Dermis blood vessel endothelial cell (primary cell): ENCODE measurements at regions not wholly inside any gene's neighbourhood (a gene's known extent, or its start where the extent isn't known, plus 50 kb on each side); places are given as distances from the start of the nearest gene placed in this dataset.
"Not testable (repeated sequence)": the region's sequence is repeated elsewhere in the genome, so short reads cannot be mapped to it uniquely, and the experiment has no call there.

Experiments used
- DNase-seq: peaks from one replicate; pipeline ENCODE4 v3.0.0; 2010

DNA sequence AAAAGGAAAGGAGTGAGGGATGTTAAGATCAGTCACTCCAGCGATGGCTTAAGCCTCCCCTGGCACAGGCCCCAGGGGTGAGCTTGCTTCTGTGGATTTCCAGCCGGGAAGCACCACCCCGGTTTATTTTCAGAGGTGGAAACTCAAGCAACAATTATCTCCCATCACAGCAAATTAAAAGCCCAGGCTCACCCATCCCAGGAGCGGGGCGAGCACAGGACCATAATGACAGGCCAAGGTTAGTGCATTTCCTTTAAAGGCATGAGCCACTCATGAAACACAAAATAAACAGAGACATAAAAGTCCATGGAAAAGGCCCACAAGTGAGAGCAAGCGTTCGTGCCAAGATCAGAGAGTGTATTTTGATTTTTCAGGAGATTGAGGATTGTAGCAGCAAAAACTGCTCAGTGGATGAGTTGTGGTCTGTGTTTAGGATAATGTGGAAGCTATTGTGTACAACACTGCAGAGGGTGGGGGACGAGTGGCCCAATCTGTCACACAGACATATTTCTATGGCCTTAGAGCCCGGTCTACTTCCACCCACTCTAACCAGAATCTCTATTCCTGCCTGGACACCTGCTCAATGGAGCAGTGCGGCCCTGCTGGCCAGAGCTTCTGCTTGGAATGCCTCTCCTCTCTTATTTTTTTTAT, 111.4 kb upstream of the CDC42EP3 start:
- no peak for DNase-seq

DNA sequence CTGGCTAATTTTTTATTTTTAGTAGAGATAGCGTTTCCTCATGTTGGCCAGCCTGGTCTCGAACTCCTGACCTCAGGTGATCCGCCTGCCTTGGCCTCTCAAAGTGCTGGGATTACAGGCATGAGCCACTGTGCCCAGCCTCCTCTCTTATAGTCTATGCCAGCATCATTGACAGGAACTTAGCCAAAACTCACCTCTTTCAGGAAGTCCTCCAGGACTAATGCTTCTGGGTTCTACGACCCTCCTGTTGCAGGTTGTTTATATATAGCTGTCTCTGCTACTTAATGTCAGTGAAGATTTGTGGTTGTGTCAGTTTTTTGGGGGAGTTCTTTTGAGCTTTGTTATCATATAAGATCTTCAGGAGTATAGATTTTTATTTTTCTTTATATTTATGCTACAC, 112.1 kb upstream of the CDC42EP3 start:
- no peak for DNase-seq

DNA sequence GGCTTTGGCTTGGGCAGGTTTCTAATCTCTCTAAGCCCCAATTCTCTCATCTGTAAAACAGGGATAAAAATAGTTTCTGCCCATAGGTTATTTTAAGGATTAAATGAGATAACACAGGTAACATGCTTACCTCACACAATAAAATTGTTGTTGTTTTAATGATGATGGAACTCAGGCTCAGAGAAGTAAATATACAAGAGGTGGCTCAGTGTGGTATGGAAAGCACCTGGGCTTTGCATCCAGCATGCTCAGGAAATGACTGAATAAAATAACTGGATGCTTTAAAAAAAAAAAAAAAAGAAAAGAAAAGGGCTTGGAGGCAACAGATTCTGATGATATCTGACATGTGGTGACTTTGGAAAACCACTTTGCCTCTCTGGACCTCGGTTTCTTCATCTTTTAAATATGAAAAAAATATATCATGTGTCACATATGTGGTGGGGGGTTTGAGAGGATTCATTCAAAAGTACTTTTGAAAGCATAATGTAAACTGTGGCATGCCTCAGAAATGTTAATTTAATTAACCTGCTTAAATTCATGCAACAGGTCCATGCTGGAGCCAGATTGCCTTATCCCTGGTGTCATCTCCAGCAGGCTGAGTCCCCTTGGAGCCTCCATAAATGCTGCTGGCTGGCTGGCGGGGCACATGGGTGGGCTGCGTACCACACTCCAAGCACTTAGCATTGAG, 112.8 kb upstream of the CDC42EP3 start:
- peak; percentile 26 for DNase-seq

DNA sequence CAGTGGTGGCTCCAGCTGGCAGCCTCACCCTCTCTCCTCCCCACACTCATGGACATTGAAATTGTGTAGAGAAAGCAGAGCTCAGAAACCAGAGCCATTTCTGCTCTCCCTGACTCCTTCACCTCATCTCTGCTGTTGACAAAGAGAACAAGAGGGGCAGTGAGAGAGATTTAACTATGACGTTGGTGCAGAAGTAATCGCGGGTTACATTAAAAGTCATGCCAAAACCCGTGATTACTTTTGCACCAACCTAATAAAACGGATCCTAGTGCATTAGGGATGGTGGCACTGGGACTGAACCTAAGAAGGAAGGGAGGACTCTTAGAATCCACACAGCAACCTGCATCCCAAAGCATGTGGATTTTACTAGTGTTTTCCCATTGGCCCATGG, 113.3 kb upstream of the CDC42EP3 start:
- no peak for DNase-seq

DNA sequence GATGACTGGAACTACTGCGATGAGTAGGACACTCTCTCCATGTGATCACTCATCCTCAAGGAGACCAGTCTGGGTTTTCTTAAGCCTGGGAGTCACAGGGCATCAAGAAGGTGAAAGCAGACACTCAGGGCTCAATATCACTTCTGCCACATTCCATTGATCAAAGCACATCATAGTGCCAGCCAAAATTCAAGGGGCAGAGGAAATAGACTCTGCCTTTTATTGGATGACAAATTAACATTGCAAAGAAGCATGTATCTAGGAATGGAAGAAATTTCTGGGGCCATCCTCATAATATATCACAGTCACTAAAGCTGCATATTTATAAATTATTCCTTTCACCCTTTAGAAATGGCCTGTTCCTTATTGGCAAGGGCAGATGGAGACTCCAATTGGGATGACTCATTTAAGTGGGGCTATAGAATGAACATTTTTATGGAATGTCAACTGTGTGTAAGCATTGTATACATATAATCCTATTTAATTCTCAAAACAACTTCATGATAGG, 114.8 kb upstream of the CDC42EP3 start:
- DNase-seq, result no peak

DNA sequence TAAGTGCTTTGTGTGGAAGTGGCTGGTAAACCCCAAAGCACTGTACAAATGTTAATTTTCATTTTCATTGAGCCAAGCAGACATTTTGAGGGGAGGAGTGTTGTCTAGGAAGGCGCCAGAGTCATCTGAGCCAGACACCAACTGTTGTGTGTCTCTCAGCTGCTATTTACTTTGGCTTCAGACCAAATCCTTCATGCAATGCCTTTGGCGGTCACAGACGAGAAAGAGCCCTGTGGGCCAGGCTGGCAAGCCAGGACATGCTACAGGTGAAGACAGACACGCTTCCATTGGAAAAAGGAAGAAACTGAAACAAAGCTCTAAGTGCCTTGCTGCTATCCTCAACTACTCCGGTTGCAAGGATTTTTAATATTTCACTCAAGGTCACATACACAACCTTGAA, 115.4 kb upstream of the CDC42EP3 start:
- DNase-seq, result peak; percentile 32

DNA sequence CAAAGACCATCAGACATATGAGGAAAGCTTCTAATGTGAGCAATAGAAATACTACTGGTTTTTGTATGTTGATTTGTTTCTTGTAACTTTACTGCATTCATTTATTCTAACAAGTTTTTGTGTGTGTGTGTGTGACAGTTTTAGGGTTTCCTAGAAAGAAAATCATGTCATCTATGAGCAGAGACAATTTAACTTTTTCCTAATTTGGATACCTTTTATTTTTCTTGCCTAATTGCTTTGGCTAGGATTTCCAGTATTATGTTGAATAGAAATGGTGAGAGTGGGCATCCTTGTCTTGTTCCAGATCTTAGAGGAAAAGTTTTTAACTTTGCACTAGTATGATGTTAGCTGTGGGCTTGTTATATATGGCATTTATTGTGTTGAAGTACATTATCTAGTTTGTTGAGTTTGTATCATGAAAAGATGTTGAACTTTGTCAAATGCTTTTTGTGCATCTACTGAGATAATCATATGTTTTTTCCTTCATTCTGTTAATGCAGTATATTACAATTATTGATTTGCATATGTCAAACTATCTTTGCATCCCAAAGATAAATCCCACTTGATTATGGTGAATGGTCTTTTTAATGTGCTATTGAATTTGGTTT, 117.3 kb upstream of the CDC42EP3 start:
- no peak for DNase-seq

DNA sequence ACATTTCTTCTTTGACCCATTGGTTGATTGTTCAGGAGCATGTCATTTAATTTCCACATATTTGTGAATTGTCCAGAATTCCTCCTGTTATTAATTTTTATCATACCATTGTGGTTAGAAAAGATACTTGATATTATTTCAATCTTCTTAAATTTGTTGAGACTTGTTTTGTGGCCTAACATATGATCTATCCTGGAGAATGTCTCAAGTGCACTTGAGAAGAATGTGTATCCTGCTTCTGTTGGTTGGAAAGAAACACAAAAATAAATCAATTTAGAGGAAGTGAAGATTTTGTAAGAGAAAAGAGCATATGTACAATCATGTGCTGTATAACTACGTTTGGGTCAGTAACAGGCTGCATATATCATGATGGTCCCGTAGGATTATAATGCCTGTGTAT, 118.6 kb upstream of the CDC42EP3 start:
- DNase-seq, result no peak

DNA sequence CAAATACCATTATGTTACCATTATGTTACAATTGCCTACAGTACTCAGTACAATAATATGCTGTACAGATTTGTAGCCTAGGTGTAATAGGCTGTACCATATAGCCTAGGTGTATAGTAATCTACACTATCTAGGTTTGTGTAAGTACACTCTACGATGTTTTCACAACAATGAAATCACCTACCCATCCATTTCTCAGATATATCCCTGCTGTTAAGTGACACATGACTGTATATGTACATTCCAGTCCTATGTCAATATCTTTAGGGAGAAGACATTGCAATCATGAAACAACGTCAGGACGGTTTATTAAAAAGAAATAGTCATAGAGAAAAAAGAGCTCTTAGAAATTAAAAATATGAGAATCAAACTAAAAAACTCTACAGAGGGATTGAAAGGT, 119.0 kb upstream of the CDC42EP3 start:
- no peak for DNase-seq

DNA sequence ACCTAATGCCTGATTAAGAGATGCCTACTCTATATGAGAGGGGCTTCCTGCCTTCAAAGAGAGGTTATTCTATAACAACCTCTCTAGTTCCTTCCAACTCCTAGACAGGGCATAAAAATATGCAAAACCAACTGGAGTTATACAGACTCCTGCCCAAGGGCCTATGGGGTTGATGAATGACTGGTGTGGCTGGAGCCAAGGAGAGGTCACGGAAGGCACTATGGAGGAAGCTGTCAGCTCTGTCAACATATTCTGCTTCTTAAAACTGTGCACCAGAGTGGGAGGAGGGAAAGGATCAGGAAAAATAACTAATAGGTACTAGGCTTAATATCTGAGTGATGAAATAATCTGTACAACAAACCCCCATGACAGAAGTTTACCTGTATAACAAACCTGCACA, 120.9 kb upstream of the CDC42EP3 start:
- DNase-seq, result no peak

DNA sequence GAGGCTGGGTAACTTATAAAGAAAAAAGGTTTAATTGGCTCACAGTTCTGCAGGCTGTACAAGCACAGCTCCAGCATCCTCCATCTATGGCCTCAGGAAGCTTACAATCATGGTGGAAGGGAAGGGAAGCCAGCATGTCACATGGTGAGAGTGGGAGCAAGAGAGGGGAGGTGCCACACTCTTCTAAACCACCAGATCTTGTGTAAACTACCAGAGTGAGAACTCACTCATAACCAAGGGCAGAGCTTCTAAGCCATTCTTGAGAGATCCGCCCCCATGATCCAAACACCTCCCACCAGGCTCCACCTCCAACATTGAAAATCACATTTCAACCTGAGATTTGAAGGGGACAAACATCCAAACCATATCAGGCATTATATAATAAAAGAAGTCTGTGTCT, 121.6 kb upstream of the CDC42EP3 start:
- no peak for DNase-seq

DNA sequence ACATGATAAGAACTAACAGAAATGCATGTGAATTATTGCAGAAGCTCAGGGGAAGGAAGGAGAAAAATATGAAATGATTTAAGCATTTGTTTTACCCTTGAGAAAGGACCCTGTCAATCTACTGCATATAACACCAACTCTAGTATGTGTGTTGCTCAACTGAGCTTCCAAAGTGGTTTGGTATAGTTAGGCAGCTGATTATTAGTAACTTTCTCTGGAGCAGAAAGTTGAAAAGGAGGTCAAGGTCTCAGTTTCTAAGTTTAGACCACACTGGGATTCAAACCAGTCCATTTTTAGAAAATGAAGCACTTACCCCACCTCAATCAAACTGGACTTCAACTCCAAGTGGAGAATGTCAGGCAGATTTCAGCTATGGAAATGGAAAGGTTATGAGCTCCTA, 123.3 kb upstream of the CDC42EP3 start:
- DNase-seq, result no peak

DNA sequence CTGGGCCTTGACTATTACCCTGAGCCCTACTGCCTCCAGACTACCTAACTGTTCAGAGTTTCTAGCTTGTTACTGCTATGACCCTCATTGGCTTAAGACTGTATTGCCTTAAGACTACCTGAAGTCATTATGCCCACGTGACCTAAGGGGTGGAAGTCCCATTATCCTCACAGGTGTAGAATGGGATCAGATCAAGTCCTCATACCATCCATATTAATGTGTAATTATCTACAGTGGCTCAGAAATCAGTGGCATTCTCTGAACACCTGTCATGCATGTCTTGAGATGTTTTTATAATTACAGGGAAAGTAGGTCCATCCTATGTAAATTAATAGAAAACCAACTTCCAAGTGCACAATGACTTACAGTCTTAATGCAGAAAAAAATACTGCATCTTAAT, 124.0 kb upstream of the CDC42EP3 start:
- DNase-seq, result no peak

DNA sequence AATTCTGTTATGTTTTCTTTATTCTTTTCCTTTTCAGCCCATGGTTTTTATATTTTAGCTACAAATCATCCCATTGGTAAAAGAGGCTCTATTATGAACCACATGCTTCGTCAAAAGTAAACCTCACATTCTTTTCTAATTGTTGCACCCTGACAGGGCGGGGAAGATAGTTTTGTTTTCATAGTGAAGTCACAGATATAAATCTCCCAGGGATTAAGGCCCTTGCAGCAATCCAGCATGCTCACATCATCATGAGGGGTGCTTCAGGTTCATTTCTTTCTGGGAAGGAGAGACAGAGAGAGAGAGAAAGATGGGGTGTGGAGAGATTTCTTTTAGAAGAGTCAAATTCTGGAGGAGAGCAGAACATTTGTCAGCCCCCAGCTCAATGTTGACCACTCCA, 124.5 kb upstream of the CDC42EP3 start:
- DNase-seq, result no peak

DNA sequence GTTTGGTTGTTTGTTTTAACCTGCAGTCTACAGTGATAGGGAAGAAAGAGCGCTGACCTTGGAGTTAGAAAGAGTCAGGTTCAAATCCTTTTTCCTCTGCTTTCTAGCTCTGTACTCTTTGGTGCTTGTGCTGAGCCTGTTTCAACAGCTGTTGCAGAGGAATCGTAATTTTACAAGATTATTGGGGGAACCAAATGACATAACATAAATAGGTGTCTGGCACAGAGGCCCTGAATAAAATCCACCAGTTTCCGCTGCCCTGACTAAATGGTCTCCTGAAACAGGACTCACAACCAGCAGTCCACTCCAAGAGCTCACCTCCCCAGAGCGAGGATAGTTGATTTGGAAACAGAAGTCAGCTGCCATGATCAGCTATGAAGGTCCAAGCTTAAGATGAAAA, 125.0 kb upstream of the CDC42EP3 start:
- DNase-seq, result no peak

DNA sequence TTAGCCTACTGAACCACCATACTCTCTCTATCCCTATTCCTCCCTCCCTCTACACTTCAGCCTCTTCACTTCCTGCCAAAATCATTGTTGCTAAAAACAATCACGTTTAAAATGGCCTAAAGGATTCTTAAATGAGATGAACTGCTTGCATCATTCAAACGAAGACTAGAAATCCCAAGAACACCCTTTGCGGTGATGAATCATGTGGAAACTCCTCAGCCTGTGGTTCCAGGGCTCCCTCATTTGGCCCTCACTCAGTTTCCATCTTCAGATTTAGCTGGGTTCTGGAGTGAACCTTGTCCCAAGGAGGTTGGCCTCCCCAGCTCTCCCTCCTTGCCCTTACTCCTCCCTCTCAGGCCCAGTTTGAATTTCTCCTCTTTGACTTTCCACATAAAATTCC, 125.6 kb upstream of the CDC42EP3 start:
- DNase-seq, result no peak

DNA sequence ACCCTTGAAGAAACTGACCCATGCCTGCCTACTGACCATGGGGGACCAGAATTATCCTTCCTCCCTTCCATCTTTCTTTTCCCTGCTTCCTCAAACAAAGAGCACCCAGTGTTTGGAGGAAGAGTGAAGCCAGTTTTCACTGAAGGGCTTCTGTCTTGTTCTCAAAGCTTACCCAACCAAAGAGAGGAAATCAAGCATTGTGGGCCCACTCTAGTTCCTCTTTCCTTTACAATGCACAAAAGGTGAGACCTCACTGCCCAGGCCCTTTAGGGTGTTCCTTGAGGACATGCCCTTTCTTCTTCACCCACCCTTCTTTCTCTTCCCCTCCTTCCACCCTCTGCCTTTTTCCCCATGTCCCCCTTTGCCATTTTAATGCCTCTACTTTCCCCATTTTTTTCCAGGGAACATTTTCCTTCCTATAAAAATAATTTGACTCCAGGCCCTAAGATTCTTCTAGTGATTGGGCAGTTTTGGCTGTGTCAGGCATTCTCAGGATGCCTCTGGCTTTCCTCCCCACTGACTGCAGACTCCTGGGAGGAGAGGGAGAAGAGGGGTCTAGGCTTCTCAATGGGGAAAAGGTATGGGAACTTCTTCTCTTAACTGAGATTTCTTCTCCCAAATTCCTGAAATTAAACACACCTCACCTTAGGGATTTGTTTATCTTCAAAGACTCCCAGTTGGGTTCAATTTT, 126.6 kb upstream of the RMDN2 start:
- no peak for DNase-seq

DNA sequence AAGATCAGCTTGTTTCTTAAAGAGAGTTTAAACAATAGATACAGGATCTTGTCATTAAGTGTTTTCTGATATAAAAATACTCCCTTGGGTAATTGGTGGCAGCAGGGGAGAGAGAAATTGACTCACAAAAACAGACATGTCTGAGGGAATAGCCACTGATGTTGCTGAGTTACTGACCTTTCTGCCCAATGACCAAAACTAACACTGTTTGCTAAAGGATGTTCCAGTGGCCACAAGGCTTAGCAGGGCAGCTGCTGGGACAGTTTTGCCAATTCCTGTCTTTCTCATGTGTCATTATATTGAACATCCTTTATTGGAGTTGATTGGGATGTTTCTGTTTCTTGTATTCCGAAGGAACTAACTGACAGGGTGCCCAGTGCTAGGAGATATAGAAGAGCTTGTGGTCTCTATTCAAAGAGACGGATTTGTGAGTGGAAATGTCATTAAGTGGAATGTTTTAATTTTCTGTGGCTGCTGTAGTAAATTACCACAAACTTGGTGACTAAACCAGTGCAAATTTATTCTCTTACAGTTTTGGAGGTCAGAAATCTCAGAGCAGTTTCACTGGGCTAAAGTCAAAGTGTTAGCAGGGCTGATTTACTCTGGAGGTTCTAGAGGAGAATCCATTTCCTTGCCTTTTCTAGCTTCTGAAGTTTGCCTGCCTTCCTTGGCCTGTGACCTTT, 124.8 kb upstream of the RMDN2 start:
- no peak for DNase-seq

DNA sequence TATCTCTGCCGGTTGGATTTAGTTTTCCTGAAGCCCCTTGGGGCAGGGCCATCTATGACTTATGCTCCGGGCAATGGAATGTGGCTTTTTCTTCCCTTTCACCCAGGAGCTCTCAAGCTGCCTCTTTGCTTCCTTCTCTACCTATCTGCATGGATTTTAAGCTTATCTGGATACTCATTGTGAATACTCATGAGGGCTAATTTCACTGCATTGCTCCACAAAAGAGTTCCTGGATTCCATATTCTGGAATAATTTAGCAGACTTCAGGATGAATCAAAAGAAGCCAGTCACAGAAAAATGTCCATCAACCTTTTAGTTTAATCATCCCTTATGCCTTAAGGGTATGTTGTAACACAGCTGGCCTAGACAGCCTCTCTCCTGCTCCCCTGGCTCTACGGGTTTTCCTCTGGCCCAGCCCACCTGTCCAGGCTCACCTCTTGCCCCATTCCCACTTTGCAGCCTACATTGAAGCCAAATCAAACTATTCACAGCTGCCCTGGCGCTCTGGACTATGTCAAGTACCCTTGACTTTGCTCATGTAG, 122.8 kb upstream of the RMDN2 start:
- no peak for DNase-seq

DNA sequence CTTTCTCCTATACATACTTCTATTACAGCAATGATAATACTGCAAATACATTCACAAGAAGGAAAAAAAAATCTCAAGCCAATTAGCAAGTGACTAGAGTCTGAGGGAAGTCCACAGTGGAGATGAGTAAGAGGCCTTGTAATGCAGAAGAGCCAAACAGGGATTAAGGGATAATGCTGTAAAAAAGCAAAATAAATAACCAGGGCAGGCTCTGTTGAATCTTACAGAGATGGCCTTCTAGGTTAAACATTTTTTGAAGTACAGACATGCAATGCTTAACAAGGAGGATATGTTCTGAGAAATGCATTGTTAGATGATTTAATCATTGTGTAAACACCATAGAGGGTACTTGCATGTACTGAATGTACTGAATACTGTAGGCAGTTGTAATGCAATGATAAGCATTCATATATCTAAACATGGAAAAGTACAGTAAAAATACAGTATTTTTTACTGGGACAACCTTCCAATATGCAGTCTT, 122.1 kb upstream of the RMDN2 start:
- no peak for DNase-seq

DNA sequence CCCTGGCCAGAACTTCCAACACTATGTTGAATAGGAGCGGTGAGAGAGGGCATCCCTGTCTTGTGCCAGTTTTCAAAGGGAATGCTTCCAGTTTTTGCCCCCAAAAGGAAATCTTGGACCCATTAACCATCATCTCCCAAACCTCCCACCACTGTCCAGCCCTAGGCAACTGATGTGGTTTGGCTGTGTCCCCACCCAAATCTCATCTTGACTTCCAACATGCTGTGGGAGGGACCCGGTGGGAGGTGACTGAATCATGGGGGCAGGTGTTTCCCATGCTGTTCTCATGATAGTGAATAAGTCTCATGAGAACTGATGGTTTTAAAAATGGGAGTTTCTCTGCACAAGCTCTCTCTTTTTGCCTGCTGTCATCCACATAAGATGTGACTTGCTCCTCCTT, 119.1 kb upstream of the RMDN2 start:
- not testable (repeated sequence) for DNase-seq

DNA sequence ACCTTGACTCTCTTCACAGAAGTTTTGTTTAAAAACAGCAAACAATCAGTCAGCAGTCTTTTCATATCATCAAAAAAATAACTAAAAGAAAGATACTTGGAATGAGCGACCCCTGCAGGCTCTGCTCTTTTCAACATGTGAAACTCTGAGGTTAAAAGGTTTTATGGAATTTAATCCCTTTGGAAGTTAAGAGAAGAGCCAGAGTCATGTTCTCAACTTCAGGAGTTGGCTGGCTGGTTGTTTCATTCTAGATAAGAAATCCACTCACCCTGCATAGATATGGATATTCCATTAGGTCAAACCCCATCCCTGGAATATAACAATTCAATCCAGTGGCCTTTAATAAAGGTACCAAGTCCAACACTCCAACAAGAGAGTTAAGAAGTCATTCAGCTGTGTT, 115.6 kb upstream of the RMDN2 start:
- DNase-seq, result peak; percentile 75
